Transverse colon (tissue), 3 donors: ENCODE measurements at regions not wholly inside any gene's neighbourhood (a gene's known extent, or its start where the extent isn't known, plus 50 kb on each side); places are given as distances from the start of the nearest gene placed in this dataset.

ENCODE experiments used
- CTCF ChIP-seq, 5 experiments: fragments of 200-600 bp in 3 of 5; fragments of 450-650 bp in 2 of 5; sonication (generic) in 3 of 5; IDR thresholded peaks; 1 replicate in 2 of 5; 2 replicates in 3 of 5; pipeline ENCODE4 v1.5.1; 2016 to 2017; ENCODE audit warnings: antibody characterized with exemption in 5 of 5, inconsistent platforms in 3 of 5, mild to moderate bottlenecking in 2 of 5, moderate library complexity in 1 of 5
- POLR2A ChIP-seq: fragments of 450-650 bp; IDR thresholded peaks from one replicate; pipeline ENCODE4 v1.6.1; 2016; ENCODE audit warnings: antibody characterized with exemption, mild to moderate bottlenecking, moderate library complexity

- no peak for TF ChIP-seq CTCF (IDR thresholded peaks at IDR 0.05)
- no peak for TF ChIP-seq POLR2A
Measured at GRCh38 chr2:23015651-23016200, 369.3 kb upstream of the KLHL29 start.
